ENCODE measurements at regions not wholly inside any gene's neighbourhood (a gene's known extent, or its start where the extent isn't known, plus 50 kb on each side); places are given as distances from the start of the nearest gene placed in this dataset.

DNA sequence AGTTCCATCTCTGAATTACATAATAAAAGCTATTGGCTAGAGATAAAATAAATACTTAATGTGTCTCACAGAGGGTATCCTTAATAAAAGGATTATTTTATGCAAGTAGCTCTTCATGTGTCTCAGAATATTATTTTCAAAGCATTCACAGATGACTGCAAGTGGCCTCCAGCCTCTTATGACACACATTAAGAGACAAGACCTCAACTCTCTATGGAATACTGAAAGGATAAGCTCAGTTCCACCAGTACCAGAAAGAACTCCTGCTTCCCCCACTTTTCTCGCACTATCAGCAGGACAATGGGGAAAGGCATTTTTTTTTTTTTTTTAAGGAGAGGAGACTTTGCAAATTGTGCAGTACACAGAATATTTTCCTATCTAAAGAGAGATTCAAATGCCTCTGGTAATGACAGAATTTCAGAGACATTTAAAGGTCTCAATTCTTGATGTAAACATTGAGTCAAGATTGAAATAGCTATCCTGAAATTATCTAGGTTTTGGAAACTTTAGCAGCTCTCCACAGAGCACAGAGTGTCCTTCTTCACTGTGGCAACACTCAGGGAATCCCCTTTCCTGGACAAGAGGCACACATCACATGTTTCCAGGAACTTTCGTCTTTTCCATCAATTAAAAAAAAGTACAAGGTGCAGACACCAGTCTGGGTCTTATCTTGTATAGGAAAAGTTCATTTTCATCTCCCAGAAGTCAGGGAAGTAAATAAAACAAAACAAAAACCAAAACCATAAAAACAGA is 122.0 kb upstream of the ANK3 start:
- no peak for TF ChIP-seq POLR2AphosphoS5 (IDR thresholded peaks at IDR 0.05)
- TF ChIP-seq, protein P1, sequence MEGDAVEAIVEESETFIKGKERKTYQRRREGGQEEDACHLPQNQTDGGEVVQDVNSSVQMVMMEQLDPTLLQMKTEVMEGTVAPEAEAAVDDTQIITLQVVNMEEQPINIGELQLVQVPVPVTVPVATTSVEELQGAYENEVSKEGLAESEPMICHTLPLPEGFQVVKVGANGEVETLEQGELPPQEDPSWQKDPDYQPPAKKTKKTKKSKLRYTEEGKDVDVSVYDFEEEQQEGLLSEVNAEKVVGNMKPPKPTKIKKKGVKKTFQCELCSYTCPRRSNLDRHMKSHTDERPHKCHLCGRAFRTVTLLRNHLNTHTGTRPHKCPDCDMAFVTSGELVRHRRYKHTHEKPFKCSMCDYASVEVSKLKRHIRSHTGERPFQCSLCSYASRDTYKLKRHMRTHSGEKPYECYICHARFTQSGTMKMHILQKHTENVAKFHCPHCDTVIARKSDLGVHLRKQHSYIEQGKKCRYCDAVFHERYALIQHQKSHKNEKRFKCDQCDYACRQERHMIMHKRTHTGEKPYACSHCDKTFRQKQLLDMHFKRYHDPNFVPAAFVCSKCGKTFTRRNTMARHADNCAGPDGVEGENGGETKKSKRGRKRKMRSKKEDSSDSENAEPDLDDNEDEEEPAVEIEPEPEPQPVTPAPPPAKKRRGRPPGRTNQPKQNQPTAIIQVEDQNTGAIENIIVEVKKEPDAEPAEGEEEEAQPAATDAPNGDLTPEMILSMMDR (IDR thresholded peaks at IDR 0.05), result no peak
